ENCODE measurements at regions not wholly inside any gene's neighbourhood (a gene's known extent, or its start where the extent isn't known, plus 50 kb on each side); places are given as distances from the start of the nearest gene placed in this dataset.

DNA sequence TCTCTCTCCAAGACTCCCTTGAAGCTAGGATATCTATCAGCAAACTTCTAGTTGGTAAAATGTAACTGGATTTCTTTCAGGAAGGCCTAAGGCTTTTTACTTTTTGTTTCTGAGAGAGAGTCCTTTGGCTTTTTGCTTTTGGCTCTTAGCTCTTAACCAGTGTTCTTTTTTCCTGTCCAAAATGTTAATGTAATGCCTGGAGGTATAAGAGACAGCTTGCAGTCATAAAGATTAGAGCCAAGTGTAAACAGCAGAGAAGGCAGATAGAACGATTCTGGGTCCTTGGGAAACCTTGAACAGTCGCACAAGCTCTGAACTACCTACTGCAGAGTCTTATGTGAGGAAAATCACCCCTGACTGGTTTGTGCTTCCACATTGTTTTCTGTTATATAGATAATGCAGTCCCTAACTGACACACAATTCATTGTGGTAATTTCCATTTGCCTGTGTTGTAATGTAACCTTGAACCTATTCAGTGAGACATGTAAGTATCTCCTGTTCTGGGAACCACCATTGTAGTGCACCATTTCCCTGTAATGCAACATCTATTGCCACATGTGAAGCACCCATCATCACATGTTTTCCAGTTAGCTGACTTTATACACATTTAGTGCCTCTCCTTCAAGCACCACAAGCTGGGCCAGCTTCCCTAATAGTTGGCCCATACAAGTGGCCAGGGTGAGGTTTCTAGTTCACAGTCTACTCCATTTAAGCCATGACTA lies 1311.9 kb downstream of the ROBO1 start:
- Mint-ChIP-seq H3K27ac (no peak overlapping the region), H3K36me3 (ENCODE audit: low read depth) (no peaks in the 10 kb centered on the region), H3K4me1 (no peaks in the 10 kb centered on the region), H3K4me3 (no peak overlapping the region), H3K27me3 (no peaks in the 10 kb centered on the region), H3K9me3 (peaks cover 12% of the 10 kb centered on the region)
- DNase-seq = no peak
- CTCF ChIA-PET = interaction anchor here (0.6 kb wide), 2 partner anchors 340 to 776 kb away, joined by 3 read pairs; no protein-coding TSS in a partner anchor
- POLR2A ChIA-PET = no interaction called here

DNA sequence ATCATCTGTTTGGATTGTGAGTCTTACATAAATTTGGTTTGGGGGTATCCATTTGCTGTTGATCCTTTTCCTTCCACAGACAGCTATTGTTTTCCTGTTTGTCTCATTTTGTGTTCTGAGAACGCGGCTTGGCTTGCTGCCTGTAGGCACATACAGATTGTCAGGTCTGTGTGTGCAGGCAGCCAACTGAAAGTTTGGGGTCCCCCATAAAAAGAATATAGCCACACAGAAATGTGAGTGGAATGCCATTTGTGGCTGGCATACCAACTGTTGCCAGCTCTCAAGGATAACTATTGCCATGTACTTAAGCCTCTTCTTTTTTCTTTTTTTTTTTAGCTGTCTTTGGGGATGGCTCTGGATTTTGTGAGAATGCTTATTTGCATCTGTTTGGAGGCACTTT lies 1308.0 kb downstream of the ROBO1 start:
- H3K4me1 Mint-ChIP-seq = no peaks in the 10 kb centered on the region
- ChIA-PET CTCF (no interaction called here), POLR2A (no interaction called here)
- no peak overlapping the region for H3K27ac Mint-ChIP-seq
- no peak overlapping the region for H3K4me3 Mint-ChIP-seq
- no peaks in the 10 kb centered on the region for H3K36me3 Mint-ChIP-seq (ENCODE audit: low read depth)
- H3K9me3 Mint-ChIP-seq = peaks cover 20% of the 10 kb centered on the region
- DNase-seq = no peak
- H3K27me3 Mint-ChIP-seq = no peaks in the 10 kb centered on the region

DNA sequence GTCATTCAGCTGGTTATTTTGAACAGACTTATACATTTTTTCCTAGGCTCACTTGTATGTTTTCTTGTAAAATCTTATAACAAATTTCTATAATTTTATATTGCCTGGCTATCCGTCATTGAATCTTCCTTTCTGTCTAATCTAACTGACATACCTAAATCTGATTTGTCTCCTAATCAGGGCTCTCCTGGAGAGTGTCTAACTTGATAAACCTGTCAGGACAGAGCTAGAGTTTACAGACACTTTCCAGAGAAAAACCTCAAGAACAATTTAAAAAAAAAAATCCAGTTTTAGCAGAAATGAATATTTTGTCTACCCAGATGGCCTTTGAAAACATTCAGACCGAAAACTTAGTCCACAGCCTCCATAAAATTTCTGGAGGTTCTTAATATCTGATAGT lies 1305.8 kb downstream of the ROBO1 start:
- Mint-ChIP-seq H3K27ac (no peak overlapping the region), H3K4me3 (no peak overlapping the region)
- CTCF ChIA-PET = no interaction called here

DNA sequence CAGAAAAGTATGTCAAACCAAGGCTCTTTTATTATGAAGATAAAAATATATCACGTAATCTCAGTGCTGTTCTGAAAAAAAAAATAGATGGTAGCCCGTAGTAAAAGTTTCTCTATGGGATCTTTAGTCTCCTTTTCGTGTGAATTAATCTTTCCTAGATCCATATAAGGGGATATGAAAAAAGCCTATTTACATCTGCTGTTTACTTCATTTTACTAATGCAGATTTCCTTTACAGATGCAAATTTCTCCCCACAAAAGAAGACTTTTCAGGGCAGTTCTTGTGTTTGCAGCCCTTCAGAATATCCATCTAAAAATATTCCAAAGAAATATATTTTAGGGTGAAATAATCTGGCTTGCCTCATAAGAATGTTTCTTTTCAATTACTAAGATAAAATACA lies 1291.7 kb downstream of the ROBO1 start:
- H3K4me3 Mint-ChIP-seq = no peak overlapping the region
- POLR2A ChIA-PET = no interaction called here
- H3K9me3 Mint-ChIP-seq = peaks cover 6% of the 10 kb centered on the region
- H3K4me1 Mint-ChIP-seq = no peaks in the 10 kb centered on the region
- H3K27me3 Mint-ChIP-seq = no peaks in the 10 kb centered on the region
- CTCF ChIA-PET = no interaction called here
- DNase-seq = no peak
- H3K36me3 Mint-ChIP-seq (ENCODE audit: low read depth) = no peaks in the 10 kb centered on the region
- no peak overlapping the region for H3K27ac Mint-ChIP-seq

More for the DNA sequence above, 1305.8 kb downstream of the ROBO1 start:
- Mint-ChIP-seq H3K27me3 (no peaks in the 10 kb centered on the region), H3K36me3 (ENCODE audit: low read depth) (no peaks in the 10 kb centered on the region), H3K4me1 (no peaks in the 10 kb centered on the region), H3K9me3 (peaks cover 19% of the 10 kb centered on the region)
- POLR2A ChIA-PET = no interaction called here
- DNase-seq = no peak

DNA sequence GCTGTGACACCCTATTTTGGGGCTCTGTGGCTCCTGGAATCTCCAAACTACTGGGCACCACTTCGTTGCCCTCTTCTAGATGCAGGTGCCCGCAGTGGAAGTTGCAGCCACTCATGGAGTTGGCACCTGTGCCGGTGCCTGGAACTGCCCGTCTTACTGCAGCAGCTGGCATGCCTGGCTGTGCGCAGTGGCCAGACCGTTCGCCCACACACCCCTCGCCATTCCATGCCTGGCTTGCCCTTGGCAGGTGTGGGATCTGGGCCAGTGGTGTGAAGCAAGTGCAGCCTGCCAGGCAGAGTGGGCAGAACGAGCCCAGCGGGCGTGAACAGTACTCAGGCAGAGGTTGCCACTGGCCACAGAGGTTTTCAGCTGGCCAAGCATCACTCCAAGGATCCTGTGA lies 1286.7 kb downstream of the ROBO1 start:
- Mint-ChIP-seq H3K4me1 (no peaks in the 10 kb centered on the region), H3K27ac (no peak overlapping the region), H3K9me3 (peaks cover under 1% of the 10 kb centered on the region), H3K4me3 (no peak overlapping the region), H3K27me3 (no peaks in the 10 kb centered on the region), H3K36me3 (ENCODE audit: low read depth) (no peaks in the 10 kb centered on the region)
- CTCF ChIA-PET = no interaction called here
- POLR2A ChIA-PET = no interaction called here
- no peak for DNase-seq

DNA sequence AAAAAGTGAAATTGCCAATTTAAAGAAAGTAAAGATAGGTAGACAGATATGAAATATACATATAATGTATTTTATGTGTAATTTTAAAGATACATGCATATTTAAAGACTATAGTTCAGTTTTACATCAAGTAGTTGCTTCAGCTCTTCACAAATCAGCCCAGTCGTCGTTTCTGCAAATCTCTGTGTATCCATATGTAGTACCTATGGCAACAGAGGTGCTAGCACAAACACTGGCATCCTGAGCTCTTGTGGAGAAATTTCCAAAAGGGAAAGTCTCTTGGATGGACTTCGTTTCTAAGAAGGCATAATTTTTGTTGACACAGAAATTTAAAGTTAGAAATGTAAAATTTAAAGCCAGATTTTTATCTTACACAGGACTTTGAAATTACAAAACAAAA lies 1284.7 kb downstream of the ROBO1 start:
- no peak for DNase-seq
- Mint-ChIP-seq H3K4me3 (no peak overlapping the region), H3K4me1 (no peaks in the 10 kb centered on the region), H3K27me3 (no peaks in the 10 kb centered on the region), H3K9me3 (peaks cover 4% of the 10 kb centered on the region), H3K36me3 (ENCODE audit: low read depth) (no peaks in the 10 kb centered on the region), H3K27ac (no peak overlapping the region)
- ChIA-PET CTCF (no interaction called here), POLR2A (no interaction called here)

DNA sequence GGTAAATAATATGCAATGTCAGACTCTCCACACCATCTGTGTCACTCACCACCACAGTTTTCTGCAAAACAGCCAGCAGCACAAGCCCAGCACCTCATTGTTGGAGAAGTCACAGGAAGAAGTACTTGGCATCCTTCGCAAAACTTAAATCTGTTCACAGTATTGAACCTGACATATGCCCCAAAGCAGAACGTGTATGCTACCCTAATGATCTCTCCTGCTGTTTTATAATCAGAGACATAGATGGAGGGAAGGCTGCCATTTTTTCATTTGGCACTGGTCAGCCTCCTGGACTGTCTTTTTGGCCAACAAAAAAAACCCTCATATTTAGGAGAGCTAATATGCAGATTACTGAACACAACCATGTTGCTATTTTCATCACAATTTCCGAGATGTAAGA lies 1272.9 kb downstream of the ROBO1 start:
- Mint-ChIP-seq H3K9me3 (no peaks in the 10 kb centered on the region), H3K4me3 (no peak overlapping the region), H3K27ac (no peak overlapping the region), H3K36me3 (ENCODE audit: low read depth) (no peaks in the 10 kb centered on the region), H3K27me3 (no peaks in the 10 kb centered on the region), H3K4me1 (no peaks in the 10 kb centered on the region)
- no peak for DNase-seq
- CTCF ChIA-PET = interaction anchor here (1.1 kb wide), 1 partner anchor 13 kb away, joined by 3 read pairs; no protein-coding TSS in a partner anchor
- POLR2A ChIA-PET = no interaction called here

DNA sequence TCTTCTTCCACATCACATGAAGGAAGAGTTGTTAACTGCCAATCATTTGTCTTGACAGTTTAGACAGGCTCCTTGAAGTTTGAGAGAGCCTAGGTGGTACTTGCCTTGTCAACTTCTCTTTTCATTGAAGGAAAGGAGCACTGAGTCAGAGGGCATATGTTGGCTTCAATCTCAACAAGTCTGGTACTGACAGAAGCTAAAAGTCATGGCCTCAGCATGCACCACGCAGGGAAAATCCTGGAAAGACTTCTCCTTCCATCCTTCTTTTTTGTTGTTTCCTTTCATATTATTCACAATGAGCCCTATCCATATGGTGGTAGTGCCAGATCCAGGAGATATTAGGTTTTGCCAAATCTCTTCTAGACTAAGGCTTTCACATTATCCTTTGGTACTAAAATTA lies 1272.5 kb downstream of the ROBO1 start:
- H3K4me1 Mint-ChIP-seq = no peaks in the 10 kb centered on the region

DNA sequence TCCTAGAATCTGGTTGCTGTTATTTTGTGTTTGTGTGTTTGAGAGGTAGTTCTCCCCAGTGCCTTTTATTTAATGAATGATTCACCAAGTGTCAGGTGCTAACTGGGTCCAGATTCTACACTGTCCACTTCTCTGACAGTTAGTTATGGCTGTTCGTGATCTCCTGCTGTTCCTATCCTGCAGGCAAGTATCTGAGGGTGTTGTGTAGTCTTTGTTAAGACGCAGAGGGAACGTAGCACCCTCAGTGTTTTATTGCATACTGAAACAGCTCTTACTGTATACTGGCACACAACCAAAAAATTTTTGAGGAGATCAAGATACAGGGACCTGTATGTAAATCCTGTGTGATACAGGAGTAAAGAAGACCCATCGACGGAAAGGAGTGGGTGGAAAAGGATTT lies 1271.3 kb downstream of the ROBO1 start:
- Mint-ChIP-seq H3K36me3 (ENCODE audit: low read depth) (no peaks in the 10 kb centered on the region), H3K4me1 (no peaks in the 10 kb centered on the region), H3K9me3 (no peaks in the 10 kb centered on the region), H3K27me3 (no peaks in the 10 kb centered on the region), H3K27ac (no peak overlapping the region), H3K4me3 (no peak overlapping the region)
- CTCF ChIA-PET = no interaction called here
- POLR2A ChIA-PET = no interaction called here
- no peak for DNase-seq

More for the DNA sequence above, 1272.5 kb downstream of the ROBO1 start:
- H3K27ac Mint-ChIP-seq = no peak overlapping the region
- no peak for DNase-seq
- ChIA-PET POLR2A (no interaction called here), CTCF (interaction anchor here (1.1 kb wide), 1 partner anchor 12 kb away, joined by 3 read pairs; no protein-coding TSS in a partner anchor)
- H3K27me3 Mint-ChIP-seq = no peaks in the 10 kb centered on the region
- H3K4me3 Mint-ChIP-seq = no peak overlapping the region
- H3K9me3 Mint-ChIP-seq = no peaks in the 10 kb centered on the region
- H3K36me3 Mint-ChIP-seq (ENCODE audit: low read depth) = no peaks in the 10 kb centered on the region

DNA sequence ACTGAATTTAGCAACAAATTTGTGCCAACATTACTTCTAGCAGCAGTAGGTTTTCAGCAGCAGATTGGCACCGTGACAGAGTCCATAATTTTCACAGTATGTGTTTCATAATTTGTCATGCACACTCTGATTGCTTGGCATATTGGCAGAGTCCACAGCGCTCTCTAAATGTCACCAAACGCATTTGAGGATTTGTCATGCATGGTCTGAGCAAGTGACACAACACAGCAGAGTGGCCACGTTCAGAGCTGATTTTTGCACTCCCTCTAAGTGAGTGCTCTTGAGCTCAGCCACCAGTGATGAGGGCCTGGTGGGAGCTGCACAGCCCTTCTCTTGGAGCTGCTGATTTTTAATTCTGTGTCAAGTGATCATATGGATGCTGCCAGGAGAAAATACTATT lies 1270.8 kb downstream of the ROBO1 start:
- POLR2A ChIA-PET = no interaction called here
- no peaks in the 10 kb centered on the region for H3K36me3 Mint-ChIP-seq (ENCODE audit: low read depth)
- no peaks in the 10 kb centered on the region for H3K9me3 Mint-ChIP-seq
- CTCF ChIA-PET = no interaction called here
- H3K4me3 Mint-ChIP-seq = no peak overlapping the region
- H3K27me3 Mint-ChIP-seq = no peaks in the 10 kb centered on the region
- no peaks in the 10 kb centered on the region for H3K4me1 Mint-ChIP-seq
- DNase-seq = no peak
- no peak overlapping the region for H3K27ac Mint-ChIP-seq

DNA sequence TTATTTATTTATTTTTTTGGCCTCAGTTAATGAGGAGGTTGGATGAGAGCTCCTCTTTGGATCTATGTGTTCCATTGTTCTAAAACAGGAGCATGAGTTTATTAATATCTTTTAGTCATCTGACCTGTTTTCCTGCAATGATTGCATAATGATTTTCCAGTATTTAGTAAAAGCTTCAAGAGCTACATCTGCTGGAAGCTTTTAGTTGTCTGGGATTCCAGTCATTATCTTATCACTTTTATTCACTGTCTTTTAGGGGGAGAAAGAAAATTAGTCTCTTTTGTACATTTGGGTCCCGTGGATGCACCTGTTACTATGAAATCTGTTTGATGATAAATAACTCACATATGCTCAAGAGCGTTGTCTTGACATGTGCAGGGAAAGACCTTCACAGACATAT lies 1270.0 kb downstream of the ROBO1 start:
- ChIA-PET CTCF (no interaction called here), POLR2A (no interaction called here)
- H3K4me3 Mint-ChIP-seq = no peak overlapping the region
- H3K27me3 Mint-ChIP-seq = no peaks in the 10 kb centered on the region
- H3K9me3 Mint-ChIP-seq = no peaks in the 10 kb centered on the region
- H3K36me3 Mint-ChIP-seq (ENCODE audit: low read depth) = no peaks in the 10 kb centered on the region
- no peaks in the 10 kb centered on the region for H3K4me1 Mint-ChIP-seq
- DNase-seq = no peak
- H3K27ac Mint-ChIP-seq = no peak overlapping the region

DNA sequence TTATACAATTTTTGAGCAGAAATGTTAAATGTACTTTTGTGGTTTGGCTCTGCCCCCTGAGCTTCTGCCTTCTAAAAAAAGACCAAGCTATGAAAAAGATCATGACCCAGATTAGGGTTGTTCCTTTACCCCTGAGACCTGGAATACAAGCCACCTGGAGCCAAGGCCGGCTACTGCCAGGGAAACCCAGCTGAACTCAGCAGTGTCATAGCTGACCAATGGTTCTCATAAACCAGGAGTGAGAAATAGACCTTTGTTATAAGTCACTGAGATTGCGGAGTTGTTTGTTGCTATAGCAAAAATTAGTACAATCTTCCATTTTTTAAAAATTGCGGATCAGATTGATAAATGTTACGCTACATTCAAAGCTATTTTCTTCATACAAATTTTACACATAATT lies 1261.7 kb downstream of the ROBO1 start:
- H3K4me1 Mint-ChIP-seq = no peaks in the 10 kb centered on the region
- no peaks in the 10 kb centered on the region for H3K27me3 Mint-ChIP-seq
- ChIA-PET POLR2A (no interaction called here), CTCF (no interaction called here)
- H3K36me3 Mint-ChIP-seq (ENCODE audit: low read depth) = no peaks in the 10 kb centered on the region
- peaks cover 4% of the 10 kb centered on the region for H3K9me3 Mint-ChIP-seq
- no peak for DNase-seq
- H3K4me3 Mint-ChIP-seq = no peak overlapping the region
- no peak overlapping the region for H3K27ac Mint-ChIP-seq

DNA sequence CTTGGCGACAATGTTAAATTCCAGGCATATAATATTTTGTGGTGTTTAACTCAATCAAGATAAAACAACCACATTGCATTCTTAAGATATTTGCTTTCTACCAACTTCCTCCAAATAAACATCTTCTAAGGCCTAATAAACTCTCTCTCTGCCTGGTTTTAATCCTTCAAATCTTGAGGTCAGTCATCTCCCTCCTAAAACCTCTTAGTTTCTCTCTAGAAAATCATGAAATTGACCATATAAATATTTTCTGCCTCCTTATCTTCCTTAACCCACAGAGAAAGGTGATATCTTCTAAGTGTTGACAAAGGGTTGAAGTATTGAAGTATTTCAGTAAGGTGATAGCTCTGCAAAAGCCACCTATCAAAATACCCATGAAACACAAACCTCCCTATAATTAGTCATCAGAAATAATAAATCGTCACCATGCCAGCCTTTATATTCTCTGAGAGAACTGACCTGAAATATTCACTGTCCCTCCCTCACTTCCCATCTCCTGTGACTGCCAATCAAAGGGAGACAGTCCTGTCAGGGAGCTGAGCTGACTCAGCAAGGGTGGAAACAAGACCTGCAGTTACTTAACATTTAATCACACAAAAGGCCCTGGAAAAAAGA lies 1261.1 kb downstream of the ROBO1 start:
- peaks cover 4% of the 10 kb centered on the region for H3K9me3 Mint-ChIP-seq
- no peaks in the 10 kb centered on the region for H3K27me3 Mint-ChIP-seq
- H3K36me3 Mint-ChIP-seq (ENCODE audit: low read depth) = no peaks in the 10 kb centered on the region
- no peaks in the 10 kb centered on the region for H3K4me1 Mint-ChIP-seq
- H3K27ac Mint-ChIP-seq = no peak overlapping the region
- DNase-seq = no peak
- ChIA-PET CTCF (interaction anchor here (1.5 kb wide), 1 partner anchor 12 kb away, joined by 3 read pairs; no protein-coding TSS in a partner anchor), POLR2A (no interaction called here)
- no peak overlapping the region for H3K4me3 Mint-ChIP-seq
